Ascending aorta (tissue), 2 donors: ENCODE measurements at regions not wholly inside any gene's neighbourhood (a gene's known extent, or its start where the extent isn't known, plus 50 kb on each side); places are given as distances from the start of the nearest gene placed in this dataset.
A peak's percentile ranks its signal among the peaks of the same experiment; 100 is the strongest.

Experiments used
- DNase-seq, 2 donors: peaks; one replicate each; pipeline ENCODE4 v3.0.0-alpha.2; 2019; ENCODE audit warnings: low spot score in 2 of 2
- H3K27ac ChIP-seq, 2 donors: fragments of 200-600 bp; sonication (generic); one replicate each; pipeline ENCODE4 v1.5.1; 2016 to 2017; ENCODE audit warnings: mild to moderate bottlenecking in 1 of 2
- H3K27me3 ChIP-seq: fragments of 200-600 bp; sonication (generic); one replicate; pipeline ENCODE4 v1.5.1; 2017
- H3K36me3 ChIP-seq, 2 donors: fragments of 200-600 bp; sonication (generic); one replicate each; pipeline ENCODE4 v1.5.1; 2016
- H3K4me1 ChIP-seq, 2 donors: fragments of 200-600 bp; sonication (generic); one replicate each; pipeline ENCODE4 v1.5.1; 2016 to 2017; ENCODE audit warnings: mild to moderate bottlenecking in 1 of 2
- H3K4me3 ChIP-seq, 2 donors: fragments of 200-600 bp; sonication (generic); one replicate each; pipeline ENCODE4 v1.5.1; 2016 to 2017; ENCODE audit warnings: mild to moderate bottlenecking in 1 of 2
- H3K9me3 ChIP-seq, 2 donors: fragments of 200-600 bp; sonication (generic); one replicate each; pipeline ENCODE4 v1.5.1; 2016
- intact Hi-C: fragments of 100-400 bp; cut with DNase I; formaldehyde crosslinking; loops from one replicate; pipeline ENCODE4 v1.15.1; 2023
- TF ChIP-seq, protein P1 (sequence below), 3 experiments: fragments of 200-600 bp in 2 of 3; fragments of 450-650 bp in 1 of 3; sonication (generic) in 2 of 3; IDR thresholded peaks; one replicate each; pipeline ENCODE4 v1.5.1; 2016 to 2019; ENCODE audit warnings: antibody characterized with exemption in 3 of 3, mild to moderate bottlenecking in 1 of 3, moderate library complexity in 1 of 3

DNA sequence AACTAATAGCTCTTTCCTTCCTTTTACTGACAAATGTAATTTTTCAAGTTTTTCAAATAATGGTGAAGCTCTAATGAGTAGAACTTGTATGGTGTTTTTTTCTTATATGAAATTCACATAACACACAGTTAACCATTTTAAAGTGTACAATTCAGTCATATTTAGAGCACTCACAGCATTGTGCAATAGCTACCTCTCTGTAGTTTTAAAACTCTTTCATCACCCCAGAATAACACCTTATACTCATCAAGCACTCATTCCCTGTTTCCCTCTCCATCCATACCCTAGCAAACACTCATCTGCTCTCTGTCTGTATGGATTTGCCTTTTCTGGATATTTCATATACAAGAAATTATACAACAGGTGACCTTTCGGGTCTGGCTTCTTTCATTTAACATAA, 207.9 kb upstream of the SLC38A2 start:
- TF ChIP-seq, protein P1, sequence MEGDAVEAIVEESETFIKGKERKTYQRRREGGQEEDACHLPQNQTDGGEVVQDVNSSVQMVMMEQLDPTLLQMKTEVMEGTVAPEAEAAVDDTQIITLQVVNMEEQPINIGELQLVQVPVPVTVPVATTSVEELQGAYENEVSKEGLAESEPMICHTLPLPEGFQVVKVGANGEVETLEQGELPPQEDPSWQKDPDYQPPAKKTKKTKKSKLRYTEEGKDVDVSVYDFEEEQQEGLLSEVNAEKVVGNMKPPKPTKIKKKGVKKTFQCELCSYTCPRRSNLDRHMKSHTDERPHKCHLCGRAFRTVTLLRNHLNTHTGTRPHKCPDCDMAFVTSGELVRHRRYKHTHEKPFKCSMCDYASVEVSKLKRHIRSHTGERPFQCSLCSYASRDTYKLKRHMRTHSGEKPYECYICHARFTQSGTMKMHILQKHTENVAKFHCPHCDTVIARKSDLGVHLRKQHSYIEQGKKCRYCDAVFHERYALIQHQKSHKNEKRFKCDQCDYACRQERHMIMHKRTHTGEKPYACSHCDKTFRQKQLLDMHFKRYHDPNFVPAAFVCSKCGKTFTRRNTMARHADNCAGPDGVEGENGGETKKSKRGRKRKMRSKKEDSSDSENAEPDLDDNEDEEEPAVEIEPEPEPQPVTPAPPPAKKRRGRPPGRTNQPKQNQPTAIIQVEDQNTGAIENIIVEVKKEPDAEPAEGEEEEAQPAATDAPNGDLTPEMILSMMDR (IDR thresholded peaks at IDR 0.05) = no peak
- Histone ChIP-seq H3K9me3 (peaks cover 0 to 12% of the 10 kb centered on the region in 2 donors), H3K4me3 (no peak overlapping the region), H3K36me3 (no peaks in the 10 kb centered on the region), H3K27me3 (no peaks in the 10 kb centered on the region), H3K4me1 (peaks cover 4 to 14% of the 10 kb centered on the region in 2 donors), H3K27ac (no peak overlapping the region)
- intact Hi-C loops = no loop called here
- DNase-seq = no peak

DNA sequence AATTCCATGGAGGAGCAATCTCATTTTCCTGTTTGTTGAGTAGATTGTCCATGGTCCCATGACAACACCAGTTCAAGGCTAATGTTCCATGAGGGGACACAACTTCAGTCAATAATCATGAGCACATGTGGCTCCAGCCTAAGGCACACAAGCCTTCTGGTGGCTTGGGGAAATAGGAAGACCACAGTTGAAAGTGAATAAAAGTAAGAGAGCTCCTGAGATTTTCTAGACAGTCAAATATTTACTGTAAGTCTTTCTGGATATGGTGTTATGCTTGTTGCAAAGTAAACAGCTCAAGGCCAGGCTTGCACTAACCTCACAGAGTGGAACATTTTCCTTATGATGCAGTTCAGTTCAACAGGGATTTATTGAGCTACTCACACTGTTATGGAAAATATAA, 206.9 kb upstream of the SLC38A2 start:
- DNase-seq = no peak
- peaks cover 0 to 10% of the 10 kb centered on the region in 2 donors for H3K9me3 ChIP-seq

DNA sequence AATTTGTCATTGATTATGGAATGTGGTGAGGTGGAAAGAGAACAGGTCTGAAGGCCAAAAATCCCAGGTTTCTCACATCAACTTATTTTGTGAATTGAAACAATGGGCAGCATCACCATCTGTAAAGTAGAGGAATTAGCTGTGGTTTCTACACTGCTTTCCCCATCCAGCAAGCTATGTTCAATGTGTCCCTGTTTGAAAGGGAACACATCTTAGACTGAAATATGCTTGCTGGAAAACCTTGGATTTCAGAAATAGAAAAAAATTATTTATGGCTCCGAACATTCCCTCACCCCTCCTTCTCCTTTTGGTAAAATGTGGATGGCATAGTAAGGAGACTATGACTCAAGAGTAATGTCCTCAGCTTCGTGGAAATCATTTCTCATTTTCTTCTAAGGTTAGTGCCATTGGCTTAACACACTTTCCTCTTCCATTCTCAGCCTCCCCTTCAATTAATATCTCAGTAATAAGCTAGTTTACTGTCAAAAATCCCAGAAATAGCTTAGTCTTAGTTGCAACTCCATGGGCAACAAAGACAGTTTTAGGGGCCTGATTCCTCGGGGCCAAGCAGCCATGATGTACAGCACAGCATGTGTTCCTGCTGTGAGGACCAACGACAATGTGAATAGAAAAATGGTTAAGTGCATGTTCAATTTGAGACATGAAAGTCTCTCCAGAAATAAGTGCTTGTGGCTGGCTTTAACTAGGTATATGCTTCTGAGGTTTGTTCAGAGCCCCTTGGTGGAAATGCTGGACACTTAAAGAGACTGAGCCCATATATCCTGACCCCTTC, 205.8 kb upstream of the SLC38A2 start:
- H3K27ac ChIP-seq = peak overlapping the region; percentile 62 to 79
- TF ChIP-seq, protein P1 (IDR thresholded peaks at IDR 0.05) = no peak
- intact Hi-C loops = loop anchor here (5.0 kb wide), 1 partner anchor 196 kb away; no protein-coding TSS in a partner anchor
- no peak for DNase-seq
- no peaks in the 10 kb centered on the region for H3K27me3 ChIP-seq
- peaks cover 4 to 27% of the 10 kb centered on the region in 2 donors for H3K4me1 ChIP-seq
- H3K9me3 ChIP-seq = peaks cover 0 to under 1% of the 10 kb centered on the region in 2 donors
- H3K4me3 ChIP-seq = no peak overlapping the region
- H3K36me3 ChIP-seq = no peaks in the 10 kb centered on the region

More for the DNA sequence above, 206.9 kb upstream of the SLC38A2 start:
- peaks cover 4 to 17% of the 10 kb centered on the region in 2 donors for H3K4me1 ChIP-seq
- no peak overlapping the region for H3K4me3 ChIP-seq
- H3K36me3 ChIP-seq = no peaks in the 10 kb centered on the region
- H3K27me3 ChIP-seq = no peaks in the 10 kb centered on the region
- intact Hi-C loops = loop anchor here (5.0 kb wide), 1 partner anchor 197 kb away; no protein-coding TSS in a partner anchor
- H3K27ac ChIP-seq = no peak overlapping the region
- TF ChIP-seq, protein P1 (IDR thresholded peaks at IDR 0.05) = no peak

DNA sequence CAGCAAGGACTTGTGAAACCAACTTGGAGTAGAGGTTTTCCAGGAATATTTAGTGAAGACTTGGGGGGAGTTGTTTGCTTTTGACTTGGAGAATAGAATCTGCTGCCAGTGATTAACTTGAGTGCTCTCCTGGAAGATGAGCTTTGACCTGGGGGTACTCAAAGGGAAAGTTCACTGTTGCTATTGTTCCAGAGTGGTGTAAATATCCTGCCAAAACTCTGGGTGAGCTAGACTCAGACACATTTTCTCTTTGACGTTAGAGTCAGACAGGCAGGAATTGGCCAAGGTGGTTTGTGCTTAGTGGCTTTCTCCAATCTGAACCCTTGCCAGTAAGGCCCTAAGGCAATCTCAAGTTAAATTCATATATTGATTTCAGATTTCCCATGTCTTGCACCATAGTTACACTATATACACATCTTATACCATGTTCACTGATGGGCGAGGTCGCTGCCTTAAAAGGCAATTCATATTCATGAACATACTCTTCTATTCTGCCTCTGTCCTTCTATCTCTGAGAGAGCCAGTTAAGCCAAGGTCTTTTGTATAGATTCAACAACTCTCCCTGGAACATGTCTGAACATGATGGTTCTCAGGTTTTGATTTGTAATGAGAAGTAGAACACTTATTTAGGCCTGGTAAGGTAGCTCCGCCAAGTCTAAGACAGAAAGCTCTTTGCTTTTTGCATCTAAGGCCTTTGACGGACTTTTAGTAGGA, 204.6 kb upstream of the SLC38A2 start:
- TF ChIP-seq, protein P1 (IDR thresholded peaks at IDR 0.05) = no peak
- DNase-seq = no peak
- Histone ChIP-seq H3K27ac (peak overlapping the region; percentile 62 to 79), H3K4me3 (no peak overlapping the region), H3K9me3 (no peaks in the 10 kb centered on the region), H3K36me3 (no peaks in the 10 kb centered on the region), H3K27me3 (no peaks in the 10 kb centered on the region), H3K4me1 (peaks cover 4 to 34% of the 10 kb centered on the region in 2 donors)
- intact Hi-C loops = loop anchor here (2.0 to 5.0 kb wide), 2 partner anchors 22 to 195 kb away; no protein-coding TSS in a partner anchor

GRCh38 chr12:46574847-46575246, 202.3 kb upstream of the SLC38A2 start:
- Histone ChIP-seq H3K4me1 (peaks cover 4 to 34% of the 10 kb centered on the region in 2 donors), H3K4me3 (no peak overlapping the region), H3K27me3 (no peaks in the 10 kb centered on the region), H3K27ac (peak overlapping the region in 1 of 2 donors; percentile 45), H3K36me3 (no peaks in the 10 kb centered on the region), H3K9me3 (no peaks in the 10 kb centered on the region)
- no peak for DNase-seq
- TF ChIP-seq, protein P1 (IDR thresholded peaks at IDR 0.05) = no peak
- intact Hi-C loops = loop anchor here (5.0 kb wide), 1 partner anchor 193 kb away; no protein-coding TSS in a partner anchor
